Lower lobe of right lung (tissue), 2 donors: ENCODE measurements at regions not wholly inside any gene's neighbourhood (a gene's known extent, or its start where the extent isn't known, plus 50 kb on each side); places are given as distances from the start of the nearest gene placed in this dataset.

ENCODE experiments used
- ATAC-seq, 2 donors: fragments of 200-7000 bp; cut with Tn5 transposase; one replicate each; pipeline ENCODE4 v1.9.1; 2020 to 2022; ENCODE audit warnings: mild to moderate bottlenecking in 2 of 2, moderate library complexity in 2 of 2
- DNase-seq: peaks from one replicate; pipeline ENCODE4 v3.0.0-alpha.2; 2020
- H3K27ac ChIP-seq: fragments of 200-600 bp; one replicate; pipeline ENCODE4 v1.8.0; 2022
- H3K27me3 ChIP-seq: fragments of 200-600 bp; one replicate; pipeline ENCODE4 v1.8.0; 2022; ENCODE audit warnings: low read depth
- H3K36me3 ChIP-seq: fragments of 200-600 bp; one replicate; pipeline ENCODE4 v1.8.0; 2022; ENCODE audit warnings: mild to moderate bottlenecking
- H3K4me1 ChIP-seq: fragments of 200-600 bp; one replicate; pipeline ENCODE4 v1.8.0; 2022
- H3K4me3 ChIP-seq: fragments of 200-600 bp; one replicate; pipeline ENCODE4 v1.8.0; 2022; ENCODE audit warnings: mild to moderate bottlenecking
- H3K9me3 ChIP-seq: fragments of 200-600 bp; one replicate; pipeline ENCODE4 v1.8.0; 2022
- intact Hi-C: fragments of 100-400 bp; cut with DNase I; formaldehyde crosslinking; loops from one replicate; pipeline ENCODE4 v1.11.0; 2022
- TF ChIP-seq, protein P1 (sequence below): fragments of 200-600 bp; IDR thresholded peaks from one replicate; pipeline ENCODE4 v1.8.0; 2022; ENCODE audit warnings: antibody characterized with exemption, mild to moderate bottlenecking
- donor health status: DM: no; HTN: yes; CAD: no; lungs with severe emphysema.

GRCh38 chr5:86536396-86536795 lies 81.3 kb upstream of the COX7C start:
- intact Hi-C loops: no loop called here

GRCh38 chr5:86542532-86542931 lies 75.2 kb upstream of the COX7C start:
- intact Hi-C loops: no loop called here
- TF ChIP-seq, protein P1, sequence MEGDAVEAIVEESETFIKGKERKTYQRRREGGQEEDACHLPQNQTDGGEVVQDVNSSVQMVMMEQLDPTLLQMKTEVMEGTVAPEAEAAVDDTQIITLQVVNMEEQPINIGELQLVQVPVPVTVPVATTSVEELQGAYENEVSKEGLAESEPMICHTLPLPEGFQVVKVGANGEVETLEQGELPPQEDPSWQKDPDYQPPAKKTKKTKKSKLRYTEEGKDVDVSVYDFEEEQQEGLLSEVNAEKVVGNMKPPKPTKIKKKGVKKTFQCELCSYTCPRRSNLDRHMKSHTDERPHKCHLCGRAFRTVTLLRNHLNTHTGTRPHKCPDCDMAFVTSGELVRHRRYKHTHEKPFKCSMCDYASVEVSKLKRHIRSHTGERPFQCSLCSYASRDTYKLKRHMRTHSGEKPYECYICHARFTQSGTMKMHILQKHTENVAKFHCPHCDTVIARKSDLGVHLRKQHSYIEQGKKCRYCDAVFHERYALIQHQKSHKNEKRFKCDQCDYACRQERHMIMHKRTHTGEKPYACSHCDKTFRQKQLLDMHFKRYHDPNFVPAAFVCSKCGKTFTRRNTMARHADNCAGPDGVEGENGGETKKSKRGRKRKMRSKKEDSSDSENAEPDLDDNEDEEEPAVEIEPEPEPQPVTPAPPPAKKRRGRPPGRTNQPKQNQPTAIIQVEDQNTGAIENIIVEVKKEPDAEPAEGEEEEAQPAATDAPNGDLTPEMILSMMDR: no peak
- no peaks in the 10 kb centered on the region for H3K9me3 ChIP-seq
- DNase-seq (no peak), ATAC-seq (no peak)
- no peaks in the 10 kb centered on the region for H3K4me1 ChIP-seq
- H3K4me3 ChIP-seq: no peak overlapping the region
- no peak overlapping the region for H3K27ac ChIP-seq
- H3K36me3 ChIP-seq: no peaks in the 10 kb centered on the region
- H3K27me3 ChIP-seq: no peaks in the 10 kb centered on the region

More at GRCh38 chr5:86536396-86536795, 81.3 kb upstream of the COX7C start:
- Histone ChIP-seq H3K27me3 (no peaks in the 10 kb centered on the region), H3K4me1 (no peaks in the 10 kb centered on the region), H3K36me3 (no peaks in the 10 kb centered on the region), H3K9me3 (no peaks in the 10 kb centered on the region), H3K27ac (no peak overlapping the region), H3K4me3 (no peak overlapping the region)
- TF ChIP-seq, protein P1: no peak
- no peak for DNase-seq
- ATAC-seq: no peak

DNA sequence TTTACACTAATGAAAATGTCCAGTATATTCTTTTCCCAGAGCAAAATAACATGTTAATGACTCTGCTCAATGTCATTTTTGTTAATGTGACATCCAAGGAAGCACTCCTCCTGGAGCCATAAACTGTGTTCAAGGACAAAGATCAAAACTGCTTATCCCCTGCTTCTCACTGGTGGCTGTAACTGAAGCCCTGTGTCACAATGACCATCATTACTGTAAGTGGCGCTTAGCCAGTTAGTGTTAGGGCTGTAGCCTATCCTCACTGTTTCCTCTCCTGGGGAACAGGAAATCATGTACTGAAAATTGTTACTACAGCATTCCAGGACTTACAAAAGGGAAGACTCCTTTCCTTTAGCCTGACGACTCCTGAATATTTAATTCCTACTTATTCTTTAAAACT lies 71.7 kb upstream of the COX7C start:
- TF ChIP-seq, protein P1: no peak
- ATAC-seq (no peak), DNase-seq (no peak)
- Histone ChIP-seq H3K27me3 (no peaks in the 10 kb centered on the region), H3K36me3 (no peaks in the 10 kb centered on the region), H3K4me1 (no peaks in the 10 kb centered on the region), H3K9me3 (no peaks in the 10 kb centered on the region), H3K27ac (no peak overlapping the region), H3K4me3 (no peak overlapping the region)
- intact Hi-C loops: no loop called here

- Histone ChIP-seq H3K27ac (no peak overlapping the region), H3K27me3 (no peaks in the 10 kb centered on the region), H3K4me3 (no peak overlapping the region), H3K36me3 (no peaks in the 10 kb centered on the region), H3K9me3 (no peaks in the 10 kb centered on the region), H3K4me1 (no peaks in the 10 kb centered on the region)
- intact Hi-C loops: no loop called here
- DNase-seq (no peak), ATAC-seq (no peak)
- TF ChIP-seq, protein P1: no peak
These were observed 71.2 kb upstream of the COX7C start for GRCh38 chr5:86546582-86546981.

DNA sequence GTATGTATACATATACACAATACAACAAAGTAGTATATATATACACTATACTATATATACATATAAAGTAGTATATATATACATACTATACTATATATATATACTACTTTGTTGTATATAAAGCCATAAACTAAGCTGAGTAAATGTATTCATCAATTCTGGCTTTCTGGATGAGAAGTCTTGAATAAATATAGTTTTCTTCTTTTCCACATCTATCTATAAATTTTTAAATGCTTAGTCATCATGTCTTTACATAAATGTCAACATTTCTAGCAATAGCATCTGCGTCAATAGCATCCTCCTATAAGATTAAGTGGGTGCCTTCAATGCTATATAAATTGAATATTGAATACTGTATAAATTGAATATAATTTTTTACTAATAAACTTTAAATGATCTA lies 63.1 kb upstream of the COX7C start:
- H3K27me3 ChIP-seq: no peaks in the 10 kb centered on the region
- no peak overlapping the region for H3K4me3 ChIP-seq
- no peaks in the 10 kb centered on the region for H3K36me3 ChIP-seq
- H3K27ac ChIP-seq: no peak overlapping the region
- no peaks in the 10 kb centered on the region for H3K4me1 ChIP-seq
- intact Hi-C loops: no loop called here
- ATAC-seq (no peak), DNase-seq (no peak)
- TF ChIP-seq, protein P1: no peak
- H3K9me3 ChIP-seq: peaks cover 4% of the 10 kb centered on the region

- DNase-seq (no peak), ATAC-seq (no peak)
- Histone ChIP-seq H3K27ac (no peak overlapping the region), H3K4me1 (no peaks in the 10 kb centered on the region), H3K27me3 (no peaks in the 10 kb centered on the region), H3K4me3 (no peak overlapping the region), H3K36me3 (no peaks in the 10 kb centered on the region), H3K9me3 (peaks cover 4% of the 10 kb centered on the region)
- TF ChIP-seq, protein P1: no peak
- intact Hi-C loops: no loop called here
These were observed 59.8 kb upstream of the COX7C start for GRCh38 chr5:86557920-86558319.
